HCT116 (cell line): ENCODE measurements at regions not wholly inside any gene's neighbourhood (a gene's known extent, or its start where the extent isn't known, plus 50 kb on each side); places are given as distances from the start of the nearest gene placed in this dataset.

Experiments
- POLR2A ChIP-seq: IDR thresholded peaks from 2 replicates; pipeline ENCODE4 v1.7.0; 2011; ENCODE audit warnings: borderline replicate concordance; ENCODE audit not compliant: insufficient read depth, insufficient read length; ENCODE audit errors: extremely low read depth
- SIN3A ChIP-seq: IDR thresholded peaks from 2 replicates; pipeline ENCODE4 v1.6.1; 2012; ENCODE audit warnings: low read depth
- TF ChIP-seq, protein P1 (sequence below): IDR thresholded peaks from 2 replicates; pipeline ENCODE4 v1.6.1; 2012

- TF ChIP-seq SIN3A: no peak
- TF ChIP-seq, protein P1, sequence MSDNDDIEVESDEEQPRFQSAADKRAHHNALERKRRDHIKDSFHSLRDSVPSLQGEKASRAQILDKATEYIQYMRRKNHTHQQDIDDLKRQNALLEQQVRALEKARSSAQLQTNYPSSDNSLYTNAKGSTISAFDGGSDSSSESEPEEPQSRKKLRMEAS: no peak
- no peak for TF ChIP-seq POLR2A
These were observed 157.6 kb downstream of the DCK start for GRCh38 chr4:71151054-71151453.
